ENCODE measurements at regions not wholly inside any gene's neighbourhood (a gene's known extent, or its start where the extent isn't known, plus 50 kb on each side); places are given as distances from the start of the nearest gene placed in this dataset.

GRCh38 chr21:24276204-24276603, 1331.1 kb downstream of the MRPL39 start:
- POLR2A ChIA-PET: no interaction called here
- CTCF ChIA-PET: no interaction called here
- DNase-seq (ENCODE audit: low read depth, low spot score) (no peak), FAIRE-seq (no peak)
- no peak overlapping the region for H3K27ac ChIP-seq (ENCODE audit: insufficient read depth, low read depth, low read length)
- no peak overlapping the region for H2AFZ ChIP-seq (ENCODE audit: low read depth, low read length)
- H3K79me2 ChIP-seq (ENCODE audit: control insufficient read depth, insufficient read depth, low read length): no peaks in the 10 kb centered on the region
- no peaks in the 10 kb centered on the region for H3K9me1 ChIP-seq (replicated peaks; ENCODE audit: control insufficient read depth, extremely low read depth, insufficient read depth, low read length)
- H3K9ac ChIP-seq (replicated peaks; ENCODE audit: extremely low read depth, insufficient read depth, low read length): no peak overlapping the region
- BruUV-seq (replicated peaks): no TSS peak
- intact Hi-C loops (cut with micrococcal nuclease): no loop called here
- H3K36me3 ChIP-seq (ENCODE audit: control insufficient read depth in 2 of 2, extremely low read depth in 1 of 2, insufficient read depth in 2 of 2, low read length in 2 of 2): no peaks in the 10 kb centered on the region
- H3K4me2 ChIP-seq (ENCODE audit: insufficient read depth, low read length): no peak overlapping the region
- H3K9me3 ChIP-seq (replicated peaks; ENCODE audit: control insufficient read depth, insufficient read depth, low read length): no peaks in the 10 kb centered on the region
- dilution Hi-C loops (cut with MboI; ENCODE audit: extremely low pct_ligation_motif_present, low sequenced_read_pairs): no loop called here
- H3K27me3 ChIP-seq (ENCODE audit: control insufficient read depth in 2 of 2, insufficient read depth in 2 of 2, low read length in 2 of 2): no peaks in the 10 kb centered on the region
- no peaks in the 10 kb centered on the region for H4K20me1 ChIP-seq (replicated peaks; ENCODE audit: control insufficient read depth, extremely low read depth, insufficient read depth, low read length)
- no peak for TF ChIP-seq EZH2 (IDR thresholded peaks at IDR 0.05; ENCODE audit: borderline replicate concordance, low read depth, low read length, severe bottlenecking)
- TF ChIP-seq FOS (IDR thresholded peaks at IDR 0.05; ENCODE audit: borderline replicate concordance, insufficient read depth, low read length): no peak
- no peak for TF ChIP-seq MYC (IDR thresholded peaks at IDR 0.05; ENCODE audit: low read depth, low read length)
- TF ChIP-seq CTCF (IDR thresholded peaks at IDR 0.05; ENCODE audit: extremely low read depth in 1 of 2, insufficient read depth in 1 of 2, low read depth in 1 of 2, low read length in 2 of 2): no peak
- TF ChIP-seq GATA2 (IDR thresholded peaks at IDR 0.05; ENCODE audit: insufficient read depth, insufficient read length, low read depth, low read length): no peak
- H3K4me3 ChIP-seq (replicated peaks in 1 of 3; ENCODE audit: insufficient read depth in 1 of 3, low read depth in 1 of 3, low read length in 3 of 3): no peak overlapping the region
- H3K4me1 ChIP-seq (ENCODE audit: control insufficient read depth, extremely low read depth, insufficient read depth, low read length): no peaks in the 10 kb centered on the region

- TF ChIP-seq MAX (IDR thresholded peaks at IDR 0.05; ENCODE audit: insufficient read depth, insufficient read length): no peak
- TF ChIP-seq POLR2A (IDR thresholded peaks at IDR 0.05; ENCODE audit: low read depth, low read length): no peak
- no peak for TF ChIP-seq GATA2 (IDR thresholded peaks at IDR 0.05; ENCODE audit: insufficient read depth, insufficient read length, low read depth, low read length)
- no peak for TF ChIP-seq CTCF (IDR thresholded peaks at IDR 0.05; ENCODE audit: extremely low read depth in 1 of 2, insufficient read depth in 1 of 2, low read depth in 1 of 2, low read length in 2 of 2)
- TF ChIP-seq FOS (IDR thresholded peaks at IDR 0.05; ENCODE audit: borderline replicate concordance, insufficient read depth, low read length): no peak
- TF ChIP-seq JUN (IDR thresholded peaks at IDR 0.05; ENCODE audit: borderline replicate concordance, insufficient read depth, insufficient read length, low read depth): no peak
- no peak for TF ChIP-seq POLR2AphosphoS5 (IDR thresholded peaks at IDR 0.05; ENCODE audit: insufficient read depth, low read depth, low read length)
- no peak for TF ChIP-seq EZH2 (IDR thresholded peaks at IDR 0.05; ENCODE audit: borderline replicate concordance, low read depth, low read length, severe bottlenecking)
- TF ChIP-seq MYC (IDR thresholded peaks at IDR 0.05; ENCODE audit: low read depth, low read length): no peak
- Histone ChIP-seq H2AFZ (ENCODE audit: low read depth, low read length) (no peak overlapping the region), H3K4me1 (ENCODE audit: control insufficient read depth, extremely low read depth, insufficient read depth, low read length) (no peaks in the 10 kb centered on the region), H3K36me3 (ENCODE audit: control insufficient read depth in 2 of 2, extremely low read depth in 1 of 2, insufficient read depth in 2 of 2, low read length in 2 of 2) (no peaks in the 10 kb centered on the region), H3K27me3 (ENCODE audit: control insufficient read depth in 2 of 2, insufficient read depth in 2 of 2, low read length in 2 of 2) (no peaks in the 10 kb centered on the region), H3K79me2 (ENCODE audit: control insufficient read depth, insufficient read depth, low read length) (no peaks in the 10 kb centered on the region), H3K4me3 (replicated peaks in 1 of 3; ENCODE audit: insufficient read depth in 1 of 3, low read depth in 1 of 3, low read length in 3 of 3) (no peak overlapping the region), H3K9ac (replicated peaks; ENCODE audit: extremely low read depth, insufficient read depth, low read length) (no peak overlapping the region), H4K20me1 (replicated peaks; ENCODE audit: control insufficient read depth, extremely low read depth, insufficient read depth, low read length) (no peaks in the 10 kb centered on the region), H3K9me1 (replicated peaks; ENCODE audit: control insufficient read depth, extremely low read depth, insufficient read depth, low read length) (no peaks in the 10 kb centered on the region), H3K9me3 (replicated peaks; ENCODE audit: control insufficient read depth, insufficient read depth, low read length) (no peaks in the 10 kb centered on the region), H3K4me2 (ENCODE audit: insufficient read depth, low read length) (no peak overlapping the region), H3K27ac (ENCODE audit: insufficient read depth, low read depth, low read length) (no peak overlapping the region)
- no peak for FAIRE-seq
- DNase-seq (ENCODE audit: low read depth, low spot score): no peak
- ChIA-PET POLR2A (no interaction called here), CTCF (no interaction called here)
- dilution Hi-C loops (cut with MboI; ENCODE audit: extremely low pct_ligation_motif_present, low sequenced_read_pairs) (no loop called here), intact Hi-C loops (cut with micrococcal nuclease) (no loop called here)
- no TSS peak for BruUV-seq (replicated peaks)
Measured at GRCh38 chr21:24275616-24276015, 1331.7 kb downstream of the MRPL39 start.

Data from endothelial cell of umbilical vein (primary cell).